Thyroid gland (tissue), 4 donors: ENCODE measurements at regions not wholly inside any gene's neighbourhood (a gene's known extent, or its start where the extent isn't known, plus 50 kb on each side); places are given as distances from the start of the nearest gene placed in this dataset.

Experiments used
- DNase-seq, 2 donors: peaks; one replicate each; pipeline ENCODE4 v3.0.0-alpha.2; 2019
- H3K27ac ChIP-seq, 3 donors: fragments of 200-600 bp; sonication (generic); 1 replicate in 2 of 3; 2 replicates in 1 of 3; pipeline ENCODE4 v1.5.1; 2016 to 2019; ENCODE audit warnings: mild to moderate bottlenecking in 1 of 3, moderate library complexity in 1 of 3
- H3K27me3 ChIP-seq: fragments of 200-600 bp; sonication (generic); one replicate; pipeline ENCODE4 v1.5.1; 2019
- H3K36me3 ChIP-seq, 2 donors: fragments of 200-600 bp; sonication (generic); one replicate each; pipeline ENCODE4 v1.5.1; 2016 to 2019
- H3K4me1 ChIP-seq, 2 donors: fragments of 200-600 bp; sonication (generic); one replicate each; pipeline ENCODE4 v1.5.1; 2017 to 2019
- H3K4me3 ChIP-seq, 3 donors: fragments of 200-600 bp; sonication (generic); replicated peaks in 1 of 3; 1 replicate in 2 of 3; 2 replicates in 1 of 3; pipeline ENCODE4 v1.5.1; 2016; ENCODE audit warnings: mild to moderate bottlenecking in 1 of 3
- H3K9me3 ChIP-seq: fragments of 200-600 bp; sonication (generic); one replicate; pipeline ENCODE4 v1.5.1; 2017
- CTCF ChIP-seq, 6 experiments: fragments of 200-600 bp in 3 of 6; fragments of 450-650 bp in 3 of 6; sonication (generic) in 3 of 6; IDR thresholded peaks; one replicate each; pipeline ENCODE4 v1.5.1; 2016 to 2019; ENCODE audit warnings: antibody characterized with exemption in 6 of 6, mild to moderate bottlenecking in 2 of 6, inconsistent platforms in 1 of 6, moderate library complexity in 1 of 6
- POLR2A ChIP-seq, 2 donors: fragments of 450-650 bp; IDR thresholded peaks; one replicate each; pipeline ENCODE4 v1.6.1; 2017; ENCODE audit warnings: antibody characterized with exemption in 2 of 2, mild to moderate bottlenecking in 2 of 2, moderate library complexity in 1 of 2
- WGBS, 2 donors: methylation state at CpG; one replicate each; pipeline ENCODE4 v1.1.5; 2017; 5-methylcytosine and 5-hydroxymethylcytosine counted together
- intact Hi-C: fragments of 100-400 bp; cut with DNase I; formaldehyde crosslinking; loops from one replicate; pipeline ENCODE4 v1.15.1; 2023

- 97 to 100% methylated on average over 1 of the region's 1 CpG for WGBS, 2 donors
- intact Hi-C loops: no loop called here
Observed at GRCh38 chr15:29593629-29594028, 228.6 kb downstream of the TJP1 start.

GRCh38 chr15:29593111-29593510 lies 229.2 kb downstream of the TJP1 start:
- DNase-seq: no peak
- Histone ChIP-seq H3K27ac (no peak overlapping the region), H3K9me3 (no peaks in the 10 kb centered on the region), H3K36me3 (no peaks in the 10 kb centered on the region), H3K4me1 (no peaks in the 10 kb centered on the region), H3K27me3 (no peaks in the 10 kb centered on the region), H3K4me3 (no peak overlapping the region)
- intact Hi-C loops: no loop called here
- TF ChIP-seq CTCF (IDR thresholded peaks at IDR 0.05): no peak
- no peak for TF ChIP-seq POLR2A (IDR thresholded peaks at IDR 0.05)
- WGBS, 2 donors: 67 to 70% methylated on average over 4 of the region's 4 CpGs

More at GRCh38 chr15:29593629-29594028, 228.6 kb downstream of the TJP1 start:
- Histone ChIP-seq H3K4me1 (no peaks in the 10 kb centered on the region), H3K27ac (no peak overlapping the region), H3K9me3 (no peaks in the 10 kb centered on the region), H3K27me3 (no peaks in the 10 kb centered on the region), H3K36me3 (no peaks in the 10 kb centered on the region), H3K4me3 (no peak overlapping the region)
- TF ChIP-seq POLR2A (IDR thresholded peaks at IDR 0.05): no peak
- no peak for TF ChIP-seq CTCF (IDR thresholded peaks at IDR 0.05)
- no peak for DNase-seq

- no peak for DNase-seq
- TF ChIP-seq POLR2A (IDR thresholded peaks at IDR 0.05) (no peak), CTCF (IDR thresholded peaks at IDR 0.05) (no peak)
Observed at GRCh38 chr15:29590701-29591100, 231.6 kb downstream of the TJP1 start.

GRCh38 chr15:29589975-29590374 lies 232.3 kb downstream of the TJP1 start:
- no peak for DNase-seq
- Histone ChIP-seq H3K27me3 (no peaks in the 10 kb centered on the region), H3K27ac (no peak overlapping the region), H3K9me3 (no peaks in the 10 kb centered on the region), H3K4me1 (no peaks in the 10 kb centered on the region), H3K4me3 (no peak overlapping the region), H3K36me3 (no peaks in the 10 kb centered on the region)
- TF ChIP-seq POLR2A (IDR thresholded peaks at IDR 0.05) (no peak), CTCF (IDR thresholded peaks at IDR 0.05) (no peak)
- WGBS, 2 donors: 86 to 92% methylated on average over 4 of the region's 4 CpGs
- intact Hi-C loops: no loop called here

More at GRCh38 chr15:29590701-29591100, 231.6 kb downstream of the TJP1 start:
- Histone ChIP-seq H3K4me1 (no peaks in the 10 kb centered on the region), H3K27me3 (no peaks in the 10 kb centered on the region), H3K4me3 (no peak overlapping the region), H3K9me3 (no peaks in the 10 kb centered on the region), H3K27ac (no peak overlapping the region), H3K36me3 (no peaks in the 10 kb centered on the region)
- intact Hi-C loops: no loop called here

- TF ChIP-seq POLR2A (IDR thresholded peaks at IDR 0.05): no peak
- TF ChIP-seq CTCF (IDR thresholded peaks at IDR 0.05): no peak
- H3K27ac ChIP-seq: no peak overlapping the region
- no peaks in the 10 kb centered on the region for H3K27me3 ChIP-seq
- WGBS, 2 donors: 75% methylated on average over 9 of the region's 9 CpGs
- intact Hi-C loops: no loop called here
- H3K4me3 ChIP-seq: no peak overlapping the region
- DNase-seq: no peak
- no peaks in the 10 kb centered on the region for H3K9me3 ChIP-seq
- H3K36me3 ChIP-seq: no peaks in the 10 kb centered on the region
- H3K4me1 ChIP-seq: no peaks in the 10 kb centered on the region
Observed at GRCh38 chr15:29589416-29589815, 232.9 kb downstream of the TJP1 start.
